ENCODE measurements at regions not wholly inside any gene's neighbourhood (a gene's known extent, or its start where the extent isn't known, plus 50 kb on each side); places are given as distances from the start of the nearest gene placed in this dataset.

- no peak overlapping the region for H3K27ac Mint-ChIP-seq (ENCODE audit: unreplicated experiment)
- H3K27me3 Mint-ChIP-seq (ENCODE audit: low read depth), result peaks cover 10% of the 10 kb centered on the region
- DNase-seq (ENCODE audit: low spot score), result no peak
- peaks cover 4% of the 10 kb centered on the region for H3K9me3 Mint-ChIP-seq (ENCODE audit: low read depth)
- no peaks in the 10 kb centered on the region for H3K4me1 Mint-ChIP-seq (ENCODE audit: low read depth)
- no peak overlapping the region for H3K4me3 Mint-ChIP-seq (ENCODE audit: unreplicated experiment)
- H3K36me3 Mint-ChIP-seq (ENCODE audit: low read depth), result no peaks in the 10 kb centered on the region
- no peak for TF ChIP-seq CTCF (IDR thresholded peaks at IDR 0.05)
Observed at GRCh38 chrX:30483996-30484395, 93.6 kb downstream of the TASL start.

GRCh38 chrX:30468471-30468870, 109.1 kb downstream of the TASL start:
- peaks cover 16% of the 10 kb centered on the region for H3K27me3 Mint-ChIP-seq (ENCODE audit: low read depth)
- no peak overlapping the region for H3K4me3 Mint-ChIP-seq (ENCODE audit: unreplicated experiment)
- no peak for TF ChIP-seq CTCF (IDR thresholded peaks at IDR 0.05)
- H3K36me3 Mint-ChIP-seq (ENCODE audit: low read depth), result no peaks in the 10 kb centered on the region
- H3K4me1 Mint-ChIP-seq (ENCODE audit: low read depth), result no peaks in the 10 kb centered on the region
- no peak overlapping the region for H3K27ac Mint-ChIP-seq (ENCODE audit: unreplicated experiment)
- DNase-seq (ENCODE audit: low spot score), result no peak
- no peaks in the 10 kb centered on the region for H3K9me3 Mint-ChIP-seq (ENCODE audit: low read depth)

All from chondrocyte (in vitro differentiated cells).